H1 (cell line): ENCODE measurements at regions not wholly inside any gene's neighbourhood (a gene's known extent, or its start where the extent isn't known, plus 50 kb on each side); places are given as distances from the start of the nearest gene placed in this dataset.

Experiments
- CTCF ChIA-PET: fragments of 300-600 bp; sonication (Branson Sonifier 250); formaldehyde crosslinking; loops from one replicate; lab custom pipeline; 2021; ENCODE audit not compliant: partially characterized antibody; lab: Charles Lee
- POLR2A ChIA-PET: fragments of 300-600 bp; sonication (Branson Sonifier 250); formaldehyde crosslinking; loops from one replicate; lab custom pipeline; 2021; ENCODE audit warnings: inconsistent platforms; ENCODE audit not compliant: partially characterized antibody; lab: Charles Lee
- DNase-seq, 2 experiments: peaks; one replicate each; pipeline versions ENCODE4 v3.0.0 to v3.0.0-alpha.2; 2010 to 2022; ENCODE audit warnings: low spot score in 2 of 2, low read depth in 1 of 2, mixed read lengths in 1 of 2
- FAIRE-seq: peaks from 2 replicates; lab custom pipeline; 2011; peaks lifted over from hg19 to GRCh38; lab: Jason Lieb, UNC
- H2AFZ ChIP-seq: 2 replicates; pipeline ENCODE4 v1.8.1; 2012; ENCODE audit warnings: low read length, inconsistent platforms
- H2AK5ac ChIP-seq: 2 replicates; pipeline ENCODE4 v1.6.1; 2013; ENCODE audit warnings: low read depth, low read length
- H2BK120ac ChIP-seq: replicated peaks from 2 replicates; pipeline ENCODE3; 2013; ENCODE audit warnings: low read depth, low read length, inconsistent platforms
- H2BK12ac ChIP-seq: 2 replicates; pipeline ENCODE4 v1.6.1; 2013; ENCODE audit warnings: low read depth, low read length
- H2BK15ac ChIP-seq: 2 replicates; pipeline ENCODE4 v1.6.1; 2013; ENCODE audit warnings: low read length
- H2BK20ac ChIP-seq: 2 replicates; pipeline ENCODE4 v1.6.1; 2013; ENCODE audit warnings: low read length
- H2BK5ac ChIP-seq: 2 replicates; pipeline ENCODE4 v1.6.1; 2013; ENCODE audit warnings: low read depth, low read length
- H3K14ac ChIP-seq: 2 replicates; pipeline ENCODE4 v1.6.1; 2013; ENCODE audit warnings: inconsistent platforms; ENCODE audit not compliant: insufficient read length
- H3K18ac ChIP-seq: 2 replicates; pipeline ENCODE4 v1.6.1; 2013; ENCODE audit warnings: low read length; ENCODE audit errors: extremely low read depth
- H3K23ac ChIP-seq: 2 replicates; pipeline ENCODE4 v1.6.1; 2013; ENCODE audit warnings: inconsistent platforms; ENCODE audit not compliant: insufficient read length
- H3K23me2 ChIP-seq: 2 replicates; pipeline ENCODE4 v1.6.1; 2013; ENCODE audit warnings: low read depth, low read length
- H3K27ac ChIP-seq: 2 replicates; pipeline ENCODE4 v1.6.1; 2011; ENCODE audit warnings: low read depth, low read length, inconsistent platforms
- H3K27me3 ChIP-seq, 4 experiments: replicated peaks in 1 of 4; 1 replicate in 1 of 4; 2 replicates in 3 of 4; pipeline versions ENCODE4 v1.6.1 to v1.8.1; 2011 to 2013; ENCODE audit warnings: low read length in 3 of 4, mild to moderate bottlenecking in 3 of 4, inconsistent platforms in 2 of 4, mixed read lengths in 2 of 4, moderate library complexity in 1 of 4; ENCODE audit not compliant: control insufficient read depth in 3 of 4, insufficient read depth in 3 of 4; ENCODE audit errors: extremely low read depth in 1 of 4
- H3K36me3 ChIP-seq, 4 experiments: 2 replicates each; pipeline versions ENCODE4 v1.6.1 to v1.8.1; 2011 to 2013; ENCODE audit warnings: mild to moderate bottlenecking in 4 of 4, low read length in 3 of 4, moderate library complexity in 2 of 4, control low read depth in 1 of 4, inconsistent platforms in 1 of 4; ENCODE audit not compliant: insufficient read depth in 4 of 4, control insufficient read depth in 2 of 4
- H3K4ac ChIP-seq: replicated peaks from 2 replicates; pipeline ENCODE3; 2013; ENCODE audit warnings: low read length, low read depth, mixed read lengths, inconsistent platforms; ENCODE audit not compliant: insufficient read length
- H3K4me1 ChIP-seq, 4 experiments: replicated peaks in 1 of 4; 1 replicate in 1 of 4; 2 replicates in 3 of 4; pipeline versions ENCODE4 v1.6.1 to v1.8.1; 2011 to 2013; ENCODE audit warnings: low read length in 3 of 4, inconsistent platforms in 2 of 4, mixed read lengths in 1 of 4; ENCODE audit not compliant: insufficient read depth in 4 of 4, control insufficient read depth in 3 of 4
- H3K4me2 ChIP-seq, 2 experiments: 2 replicates each; pipeline versions ENCODE4 v1.6.1 to v1.8.1; 2011 to 2013; ENCODE audit warnings: low read depth in 2 of 2, low read length in 2 of 2, control low read depth in 1 of 2, inconsistent platforms in 1 of 2, mild to moderate bottlenecking in 1 of 2; ENCODE audit not compliant: insufficient read depth in 1 of 2
- H3K4me3 ChIP-seq, 4 experiments: fragments of 200-600, 300-600 bp in 1 of 4; sonication (generic), shearing (Covaris generic), sonication (Bioruptor Twin) in 1 of 4; 2 replicates each; pipeline versions ENCODE4 v1.5.1 to v1.8.1; 2011 to 2016; ENCODE audit warnings: low read length in 4 of 4, low read depth in 3 of 4, control low read depth in 2 of 4, inconsistent platforms in 2 of 4, mild to moderate bottlenecking in 2 of 4, mixed read lengths in 1 of 4, moderate library complexity in 1 of 4; ENCODE audit not compliant: insufficient read depth in 2 of 4; ENCODE audit errors: extremely low read depth in 1 of 4
- H3K56ac ChIP-seq: replicated peaks from 2 replicates; pipeline ENCODE3; 2013; ENCODE audit warnings: low read depth, mild to moderate bottlenecking, mixed read lengths, low read length, inconsistent platforms; ENCODE audit not compliant: insufficient read length
- H3K79me1 ChIP-seq: 2 replicates; pipeline ENCODE4 v1.6.1; 2013; ENCODE audit warnings: low read depth, low read length, control low read depth
- H3K79me2 ChIP-seq, 2 experiments: 2 replicates each; pipeline versions ENCODE4 v1.6.1 to v1.8.1; 2012 to 2013; ENCODE audit warnings: low read length in 2 of 2, mild to moderate bottlenecking in 2 of 2, inconsistent platforms in 1 of 2; ENCODE audit not compliant: insufficient read depth in 2 of 2, control insufficient read depth in 1 of 2
- H3K9ac ChIP-seq, 4 experiments: replicated peaks in 1 of 4; 1 replicate in 1 of 4; 2 replicates in 3 of 4; pipeline versions ENCODE4 v1.6.1 to v1.8.1; 2011 to 2013; ENCODE audit warnings: low read depth in 3 of 4, low read length in 3 of 4, control low read depth in 2 of 4, mild to moderate bottlenecking in 2 of 4, moderate library complexity in 2 of 4, inconsistent platforms in 1 of 4; ENCODE audit errors: extremely low read depth in 1 of 4
- H3K9me3 ChIP-seq, 2 experiments: 2 replicates each; pipeline versions ENCODE4 v1.6.1 to v1.8.1; 2012 to 2013; ENCODE audit warnings: mild to moderate bottlenecking in 2 of 2, moderate library complexity in 2 of 2, control low read depth in 1 of 2, inconsistent platforms in 1 of 2, low read depth in 1 of 2, low read length in 1 of 2, mixed read lengths in 1 of 2; ENCODE audit not compliant: insufficient read depth in 2 of 2
- H4K20me1 ChIP-seq, 2 experiments: replicated peaks in 1 of 2; 2 replicates each; pipeline versions ENCODE3 to v1.8.1; 2011 to 2013; ENCODE audit warnings: inconsistent platforms in 2 of 2, low read length in 2 of 2, mild to moderate bottlenecking in 1 of 2; ENCODE audit not compliant: insufficient read depth in 2 of 2, control insufficient read depth in 1 of 2
- H4K5ac ChIP-seq: 2 replicates; pipeline ENCODE4 v1.6.1; 2013; ENCODE audit warnings: low read length, low read depth, mixed read lengths, inconsistent platforms; ENCODE audit not compliant: insufficient read length
- H4K8ac ChIP-seq: 2 replicates; pipeline ENCODE4 v1.8.0; 2013; ENCODE audit warnings: mild to moderate bottlenecking, moderate library complexity, low read length, inconsistent platforms; ENCODE audit not compliant: insufficient read depth; ENCODE audit errors: extremely low read depth
- H4K91ac ChIP-seq: replicated peaks from 2 replicates; pipeline ENCODE3; 2013; ENCODE audit warnings: low read length, mixed read lengths, inconsistent platforms; ENCODE audit not compliant: insufficient read length
- ASH2L ChIP-seq: fragments of 200-600, 300-600 bp; sonication (generic); IDR thresholded peaks from one replicate; pipeline ENCODE4 v1.7.1; 2017; ENCODE audit warnings: low read length
- BCL11A ChIP-seq, 2 experiments: IDR thresholded peaks; one replicate each; pipeline ENCODE4 v1.6.1; 2011; ENCODE audit warnings: low read depth in 2 of 2, low read length in 2 of 2, mild to moderate bottlenecking in 2 of 2
- CHD2 ChIP-seq: IDR thresholded peaks from 2 replicates; pipeline ENCODE4 v1.6.1; 2012; ENCODE audit warnings: low read length, improper control_type of control experiment
- EP300 ChIP-seq, 2 experiments: IDR thresholded peaks; 1 replicate in 1 of 2; 2 replicates in 1 of 2; pipeline ENCODE4 v1.6.1; 2011 to 2012; ENCODE audit warnings: low read depth in 2 of 2, low read length in 2 of 2, mild to moderate bottlenecking in 2 of 2, borderline replicate concordance in 1 of 2, inconsistent platforms in 1 of 2, moderate library complexity in 1 of 2
- GTF2F1 ChIP-seq: IDR thresholded peaks from 2 replicates; pipeline ENCODE4 v1.6.1; 2012; ENCODE audit warnings: low read depth, low read length, improper control_type of control experiment, borderline replicate concordance
- JUND ChIP-seq: IDR thresholded peaks from 2 replicates; pipeline ENCODE4 v1.6.1; 2011; ENCODE audit warnings: mild to moderate bottlenecking, improper control_type of control experiment, low read length
- KDM4A ChIP-seq: IDR thresholded peaks from one replicate; pipeline ENCODE4 v1.7.1; 2012; ENCODE audit warnings: low read depth, mild to moderate bottlenecking, moderate library complexity, low read length, inconsistent platforms; ENCODE audit not compliant: severe bottlenecking
- NRF1 ChIP-seq: IDR thresholded peaks from 2 replicates; pipeline ENCODE4 v1.6.1; 2011; ENCODE audit warnings: mild to moderate bottlenecking, low read depth, low read length, improper control_type of control experiment
- RXRA ChIP-seq: IDR thresholded peaks from 2 replicates; pipeline ENCODE4 v1.6.1; 2011; ENCODE audit warnings: low read depth, mild to moderate bottlenecking, low read length, moderate library complexity; ENCODE audit not compliant: insufficient read depth
- SIRT6 ChIP-seq: IDR thresholded peaks from one replicate; pipeline ENCODE4 v1.7.1; 2012; ENCODE audit warnings: low read length, inconsistent platforms
- SIX5 ChIP-seq: IDR thresholded peaks from 2 replicates; pipeline ENCODE4 v1.6.1; 2011; ENCODE audit warnings: mild to moderate bottlenecking, low read depth, low read length
- SP4 ChIP-seq: IDR thresholded peaks from 2 replicates; pipeline ENCODE4 v1.6.1; 2012; ENCODE audit warnings: low read length, inconsistent platforms
- ZNF274 ChIP-seq: IDR thresholded peaks from 2 replicates; pipeline ENCODE4 v1.7.0; 2012; ENCODE audit warnings: low read length, borderline replicate concordance; ENCODE audit errors: extremely low read depth
- WGBS, 2 experiments: shearing (Covaris generic) in 1 of 2; methylation state at CpG; one replicate each; pipeline versions ENCODE4 v1.1.6 to v1.1.7; 2013 to 2015; ENCODE audit warnings: low lambda C conversion rate in 2 of 2, mixed read lengths in 2 of 2, inconsistent platforms in 1 of 2, low coverage in 1 of 2, missing lambda C conversion rate in 1 of 2; ENCODE audit not compliant: insufficient replicate concordance in 2 of 2, insufficient coverage in 1 of 2, insufficient read length in 1 of 2; ENCODE audit errors: extremely low coverage in 1 of 2, missing lambda C conversion rate in 1 of 2; 5-methylcytosine and 5-hydroxymethylcytosine counted together
- TF ChIP-seq, protein P1 (sequence below): IDR thresholded peaks from 2 replicates; pipeline ENCODE4 v1.6.1; 2012; ENCODE audit warnings: inconsistent platforms

DNA sequence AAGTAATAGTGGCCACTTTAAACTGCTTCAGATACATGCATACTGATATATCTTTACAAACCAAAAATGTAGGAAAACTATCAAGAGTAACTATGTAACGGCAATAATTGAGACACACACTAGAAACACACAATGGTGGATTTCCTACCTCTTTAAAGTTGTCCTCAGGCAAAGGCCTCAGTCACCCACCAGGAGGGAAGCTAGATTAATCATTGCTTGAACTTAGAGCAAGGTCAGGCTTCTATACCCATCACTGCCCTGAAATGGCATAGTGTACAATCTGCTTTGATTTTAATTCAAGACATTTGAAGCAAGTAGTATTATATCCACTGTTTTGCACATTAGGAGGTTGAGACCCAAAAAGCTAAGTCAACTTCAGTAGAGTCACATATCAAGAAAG, 110.9 kb downstream of the AREG start:
- no peaks in the 10 kb centered on the region for H4K20me1 ChIP-seq
- H2BK12ac ChIP-seq, result no peak overlapping the region
- H2BK120ac ChIP-seq, result no peak overlapping the region
- H3K23ac ChIP-seq, result no peak overlapping the region
- DNase-seq, result no peak
- H3K4me1 ChIP-seq, result peaks cover 0 to 5% (median 0%) of the 10 kb centered on the region in 4 experiments; a peak in 1 of 7 replicates
- no peak overlapping the region for H3K4me2 ChIP-seq
- H3K18ac ChIP-seq, result no peak overlapping the region
- H3K79me1 ChIP-seq, result no peaks in the 10 kb centered on the region
- ChIA-PET CTCF (interaction anchor here (0.9 to 1.1 kb wide), 2 partner anchors 25 to 235 kb away, joined by 3 to 4 read pairs; no protein-coding TSS in a partner anchor), POLR2A (no interaction called here)
- no peak overlapping the region for H2AK5ac ChIP-seq
- FAIRE-seq, result no peak
- H3K14ac ChIP-seq, result no peak overlapping the region
- H4K8ac ChIP-seq, result no peak overlapping the region
- no peak overlapping the region for H3K9ac ChIP-seq
- no peak overlapping the region for H2BK5ac ChIP-seq
- H3K27me3 ChIP-seq, result no peaks in the 10 kb centered on the region
- H3K56ac ChIP-seq, result no peak overlapping the region
- H4K5ac ChIP-seq, result no peak overlapping the region
- H3K4me3 ChIP-seq, result no peak overlapping the region
- 100% methylated on average over 1 of the region's 1 CpG; no CpG with 5 or more reads in 1 of the 2 experiments for WGBS, 2 experiments
- no peak overlapping the region for H2BK20ac ChIP-seq
- no peak overlapping the region for H4K91ac ChIP-seq
- H2BK15ac ChIP-seq, result no peak overlapping the region
- no peaks in the 10 kb centered on the region for H3K36me3 ChIP-seq
- no peaks in the 10 kb centered on the region for H3K23me2 ChIP-seq
- H2AFZ ChIP-seq, result no peak overlapping the region
- no peak overlapping the region for H3K4ac ChIP-seq
- H3K27ac ChIP-seq, result no peak overlapping the region
- H3K79me2 ChIP-seq, result no peaks in the 10 kb centered on the region
- H3K9me3 ChIP-seq, result no peaks in the 10 kb centered on the region
- TF ChIP-seq JUND (no peak), GTF2F1 (no peak), SP4 (no peak), NRF1 (no peak), RXRA (no peak), KDM4A (no peak), SIX5 (no peak), ZNF274 (no peak), SIRT6 (no peak), BCL11A (IDR thresholded peaks at IDR 0.05; ENCODE audit: low read depth in 2 of 2, low read length in 2 of 2) (no peak), EP300 (IDR thresholded peaks at IDR 0.05; ENCODE audit: borderline replicate concordance in 1 of 2, low read depth in 2 of 2, low read length in 2 of 2) (no peak), CHD2 (no peak), ASH2L (no peak)
- TF ChIP-seq, protein P1, sequence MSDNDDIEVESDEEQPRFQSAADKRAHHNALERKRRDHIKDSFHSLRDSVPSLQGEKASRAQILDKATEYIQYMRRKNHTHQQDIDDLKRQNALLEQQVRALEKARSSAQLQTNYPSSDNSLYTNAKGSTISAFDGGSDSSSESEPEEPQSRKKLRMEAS, result no peak
